Cardiac septum (tissue), 1 donor: ENCODE measurements at regions not wholly inside any gene's neighbourhood (a gene's known extent, or its start where the extent isn't known, plus 50 kb on each side); places are given as distances from the start of the nearest gene placed in this dataset.

Experiments
- DNase-seq: peaks from one replicate; pipeline ENCODE4 v3.0.0-alpha.2; 2020; ENCODE audit warnings: low spot score
- intact Hi-C: fragments of 100-400 bp; cut with DNase I; formaldehyde crosslinking; loops from one replicate; pipeline ENCODE4 v1.14.0; 2022
- donor health status: DM: no; HTN: no; CAD: no.

DNA sequence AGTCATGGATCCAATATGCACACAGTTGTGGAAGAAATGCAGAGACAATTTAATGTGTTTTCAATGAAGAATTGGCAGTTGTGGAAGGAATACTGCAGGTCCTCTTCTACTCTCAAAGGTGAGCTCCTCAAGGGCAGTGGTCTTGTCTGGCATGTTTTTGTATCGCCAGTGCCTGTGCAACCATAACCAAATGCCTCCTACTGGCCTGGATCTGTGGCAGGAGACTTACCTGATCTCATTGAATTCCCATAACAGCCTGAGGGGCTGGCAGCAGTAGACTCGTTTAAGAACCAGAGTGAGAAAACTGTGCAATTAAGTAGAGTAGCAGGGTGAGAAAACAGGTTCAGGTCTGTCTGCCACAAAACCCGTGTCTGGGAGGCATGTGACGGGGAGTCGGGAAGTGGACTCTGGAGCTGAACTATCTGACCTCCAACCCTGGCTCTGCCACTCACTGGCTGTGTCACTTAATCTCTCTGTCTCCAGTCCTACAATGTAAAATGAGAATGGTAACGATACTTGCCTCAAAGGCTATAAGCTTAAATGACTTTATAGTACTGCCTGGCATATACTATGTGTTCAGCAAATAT is 268.2 kb upstream of the SSTR1 start:
- no peak for DNase-seq
- intact Hi-C loops: no loop called here

DNA sequence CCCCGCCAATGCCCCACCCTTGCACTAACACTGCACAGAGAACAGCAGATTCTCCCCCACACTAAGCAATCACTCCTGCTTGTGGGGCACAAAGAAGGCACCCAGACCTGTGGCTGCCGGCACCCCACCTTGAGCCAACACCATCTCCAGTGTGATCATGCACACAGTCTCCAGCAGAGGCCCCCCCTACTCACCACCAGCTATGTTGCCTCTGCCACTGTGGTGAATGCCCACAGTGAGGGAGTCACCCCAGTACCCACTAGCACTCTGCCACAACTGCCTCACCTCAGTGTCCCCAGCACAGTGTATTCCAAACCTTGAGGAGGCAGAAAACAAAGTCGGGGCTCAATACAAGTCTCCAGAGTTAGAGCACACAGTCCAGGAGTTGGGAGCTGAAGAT is 261.7 kb upstream of the SSTR1 start:
- no peak for DNase-seq
- intact Hi-C loops: no loop called here

DNA sequence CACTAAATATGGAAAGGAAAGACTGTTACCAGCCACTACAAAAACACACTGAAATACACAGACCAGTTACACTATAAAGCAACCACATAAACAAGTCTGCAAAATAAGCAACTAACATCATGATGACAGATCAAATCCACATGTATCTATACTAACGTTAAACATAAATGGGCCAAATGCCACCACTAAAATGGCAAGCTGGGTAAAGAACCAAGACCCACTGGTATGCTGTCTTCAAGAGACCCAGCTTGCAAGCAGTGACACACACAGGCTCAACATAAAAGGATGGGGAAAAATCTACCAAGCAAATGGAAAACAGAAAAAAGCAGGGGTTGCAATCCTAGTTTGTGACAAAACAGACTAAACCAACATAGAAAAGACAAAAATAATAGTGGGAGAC is 260.9 kb upstream of the SSTR1 start:
- intact Hi-C loops: no loop called here
- no peak for DNase-seq

GRCh38 chr14:37948266-37948665 is 259.4 kb upstream of the SSTR1 start:
- intact Hi-C loops: no loop called here
- no peak for DNase-seq

- intact Hi-C loops: no loop called here
- DNase-seq: no peak
Observed at GRCh38 chr14:37968664-37969240, 239.0 kb upstream of the SSTR1 start.

- intact Hi-C loops: no loop called here
Observed at GRCh38 chr14:37969511-37969979, 238.2 kb upstream of the SSTR1 start.

GRCh38 chr14:37970696-37971095 is 237.0 kb upstream of the SSTR1 start:
- intact Hi-C loops: no loop called here
- no peak for DNase-seq

More at GRCh38 chr14:37969511-37969979, 238.2 kb upstream of the SSTR1 start:
- DNase-seq: no peak

- DNase-seq: no peak
- intact Hi-C loops: no loop called here
Observed at GRCh38 chr14:37972941-37973887, 234.5 kb upstream of the SSTR1 start.

DNA sequence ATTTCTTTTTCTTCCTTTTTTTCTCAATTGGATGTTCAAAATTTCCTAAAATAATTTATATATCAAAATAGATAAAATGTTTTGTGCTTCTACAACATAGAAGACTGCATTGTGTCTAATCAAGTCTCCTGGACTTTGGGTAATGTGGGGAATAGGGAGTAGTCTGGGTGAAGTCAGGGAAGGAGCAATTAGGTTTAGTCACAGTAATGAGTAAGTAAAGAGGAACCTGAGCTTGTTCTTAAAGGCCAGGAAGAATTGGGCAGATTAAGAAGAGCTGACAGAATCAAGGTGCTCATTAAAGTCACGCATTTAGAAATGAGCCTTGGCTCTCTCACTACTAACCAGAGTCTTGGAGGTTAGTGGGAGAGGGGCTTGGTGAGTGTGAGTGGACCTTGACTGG is 233.3 kb upstream of the SSTR1 start:
- intact Hi-C loops: no loop called here
- no peak for DNase-seq

DNA sequence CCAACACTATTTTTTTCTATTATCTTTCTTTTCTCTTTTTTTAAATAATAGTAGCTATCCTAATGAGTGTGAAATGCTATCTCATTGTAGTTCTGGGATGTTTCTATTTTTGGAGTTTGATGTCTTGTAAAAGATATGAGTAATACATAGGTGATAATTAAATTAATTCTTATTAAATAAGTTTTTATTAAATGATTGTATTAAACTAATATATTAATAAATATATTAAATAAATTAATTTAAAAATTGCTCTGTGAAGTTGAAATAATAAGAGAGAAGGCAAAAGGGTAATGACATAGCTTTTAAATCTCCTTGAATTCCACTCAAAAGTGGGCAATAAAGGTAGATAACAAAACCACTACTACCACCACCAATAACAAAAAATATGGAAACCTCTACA is 230.2 kb upstream of the SSTR1 start:
- no peak for DNase-seq
- intact Hi-C loops: no loop called here

DNA sequence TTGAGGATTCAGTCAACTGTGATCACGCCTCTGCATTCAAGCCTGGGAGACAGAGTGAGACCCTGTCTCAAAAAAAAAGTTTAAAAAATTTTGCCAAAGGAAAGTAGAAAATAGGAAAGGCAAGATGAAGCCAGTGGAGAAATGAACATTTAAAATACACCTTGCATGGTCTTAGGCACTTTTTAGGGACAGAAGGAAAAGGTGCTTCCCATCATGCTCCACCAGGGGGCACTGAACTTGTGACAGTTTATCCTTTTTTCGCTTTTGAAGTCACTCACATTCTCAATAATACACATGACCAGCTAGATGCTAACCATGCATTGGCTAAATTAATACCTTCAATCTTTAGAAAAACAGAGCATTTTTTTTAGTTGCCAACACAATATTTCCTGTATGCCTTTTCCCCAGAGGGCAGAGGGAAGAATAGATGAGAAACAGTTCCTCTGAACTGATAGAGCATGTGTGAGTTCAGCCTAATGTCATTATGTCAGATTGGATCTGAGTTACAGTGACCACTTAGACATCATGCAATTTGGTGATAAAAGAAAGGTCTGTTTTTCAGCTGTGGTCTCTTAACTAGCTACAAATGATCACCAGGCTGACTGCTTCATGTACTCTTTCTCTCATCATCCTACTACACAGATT is 221.8 kb upstream of the SSTR1 start:
- intact Hi-C loops: loop anchor here (5.0 kb wide), 1 partner anchor 881 kb away; no protein-coding TSS in a partner anchor
- DNase-seq: no peak

DNA sequence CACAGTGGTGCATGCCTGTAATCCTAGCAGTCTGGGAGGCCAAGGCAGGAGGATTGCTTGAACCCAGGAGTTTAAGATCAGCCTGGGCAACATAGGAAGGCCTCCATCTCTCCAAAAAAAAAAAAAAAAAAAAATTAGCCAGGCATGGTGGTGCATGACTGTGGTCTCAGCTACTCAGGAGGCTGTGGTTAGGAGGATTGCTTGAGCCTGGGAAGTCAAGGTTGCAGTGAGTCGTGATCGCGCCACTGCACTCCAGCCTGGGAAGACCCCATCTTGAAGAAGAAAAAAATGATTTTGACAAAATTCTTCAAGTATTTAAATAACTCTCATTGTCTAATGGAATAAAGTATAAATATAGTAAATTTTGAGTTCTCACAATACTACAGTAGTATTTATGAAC is 219.2 kb upstream of the SSTR1 start:
- no peak for DNase-seq
- intact Hi-C loops: loop anchor here (5.0 kb wide), 1 partner anchor 879 kb away; no protein-coding TSS in a partner anchor

DNA sequence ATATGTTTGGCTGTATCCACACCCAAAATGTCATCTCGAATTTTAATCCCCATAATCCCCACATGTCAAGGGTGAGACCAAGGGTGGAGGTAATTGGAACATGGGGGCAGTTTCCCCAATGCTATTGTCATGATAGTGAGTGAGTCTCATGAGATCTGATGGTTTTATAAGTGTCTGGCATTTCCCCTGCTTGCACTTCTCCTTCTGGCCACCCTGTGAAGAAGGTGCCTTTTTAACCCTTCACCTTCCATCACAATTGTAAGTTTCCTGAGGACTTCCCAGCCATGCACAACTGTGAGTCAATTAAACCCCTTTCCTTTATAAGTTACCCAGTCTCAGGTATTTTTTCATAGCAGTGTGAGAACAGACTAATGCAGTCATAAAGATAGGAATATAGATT is 216.7 kb upstream of the SSTR1 start:
- no peak for DNase-seq
- intact Hi-C loops: no loop called here

DNA sequence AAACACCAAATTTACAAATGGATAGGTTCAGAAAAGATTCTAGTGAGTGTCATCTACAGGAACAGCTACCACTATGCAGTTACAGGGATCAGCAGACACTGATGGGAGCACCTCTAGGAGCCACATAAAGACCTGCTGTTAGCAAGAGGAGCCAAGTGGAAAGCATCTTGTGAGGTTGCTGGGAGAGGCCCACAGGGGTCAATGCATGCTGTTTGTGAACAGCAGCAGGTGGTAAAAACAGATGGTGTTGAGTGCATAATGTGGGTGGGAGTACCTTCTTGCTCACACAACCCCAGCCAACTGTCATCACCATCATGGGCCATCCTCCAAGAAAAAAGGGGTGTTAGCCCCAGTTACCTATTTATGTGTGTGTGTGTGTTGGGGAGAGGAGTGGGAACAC is 215.2 kb upstream of the SSTR1 start:
- intact Hi-C loops: no loop called here
- no peak for DNase-seq

- DNase-seq: no peak
- intact Hi-C loops: no loop called here
Observed at GRCh38 chr14:37994846-37995372, 212.8 kb upstream of the SSTR1 start.

- intact Hi-C loops: no loop called here
Observed at GRCh38 chr14:37997017-37997416, 210.7 kb upstream of the SSTR1 start.

GRCh38 chr14:38000340-38000739 is 207.4 kb upstream of the SSTR1 start:
- DNase-seq: no peak
- intact Hi-C loops: no loop called here

More at GRCh38 chr14:37997017-37997416, 210.7 kb upstream of the SSTR1 start:
- no peak for DNase-seq

DNA sequence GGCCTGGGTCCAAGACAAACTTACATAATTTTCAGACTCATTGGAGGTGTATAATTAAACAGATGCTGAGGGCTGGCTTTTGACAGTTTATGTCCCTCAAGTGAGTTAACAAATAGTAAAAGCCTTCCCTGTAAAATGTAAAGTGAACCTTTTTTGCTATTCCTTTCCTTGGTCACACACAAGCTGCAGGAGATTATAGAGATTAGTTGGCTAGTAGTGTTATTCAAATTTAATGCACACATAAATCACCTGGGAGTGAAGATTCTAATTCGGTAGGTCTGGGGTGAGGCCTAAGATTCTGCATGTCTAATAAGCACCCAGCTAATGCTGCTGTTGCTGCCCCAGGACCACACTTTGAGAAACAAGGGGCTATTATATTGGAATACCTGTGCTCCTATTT is 206.2 kb upstream of the SSTR1 start:
- intact Hi-C loops: no loop called here
- no peak for DNase-seq

DNA sequence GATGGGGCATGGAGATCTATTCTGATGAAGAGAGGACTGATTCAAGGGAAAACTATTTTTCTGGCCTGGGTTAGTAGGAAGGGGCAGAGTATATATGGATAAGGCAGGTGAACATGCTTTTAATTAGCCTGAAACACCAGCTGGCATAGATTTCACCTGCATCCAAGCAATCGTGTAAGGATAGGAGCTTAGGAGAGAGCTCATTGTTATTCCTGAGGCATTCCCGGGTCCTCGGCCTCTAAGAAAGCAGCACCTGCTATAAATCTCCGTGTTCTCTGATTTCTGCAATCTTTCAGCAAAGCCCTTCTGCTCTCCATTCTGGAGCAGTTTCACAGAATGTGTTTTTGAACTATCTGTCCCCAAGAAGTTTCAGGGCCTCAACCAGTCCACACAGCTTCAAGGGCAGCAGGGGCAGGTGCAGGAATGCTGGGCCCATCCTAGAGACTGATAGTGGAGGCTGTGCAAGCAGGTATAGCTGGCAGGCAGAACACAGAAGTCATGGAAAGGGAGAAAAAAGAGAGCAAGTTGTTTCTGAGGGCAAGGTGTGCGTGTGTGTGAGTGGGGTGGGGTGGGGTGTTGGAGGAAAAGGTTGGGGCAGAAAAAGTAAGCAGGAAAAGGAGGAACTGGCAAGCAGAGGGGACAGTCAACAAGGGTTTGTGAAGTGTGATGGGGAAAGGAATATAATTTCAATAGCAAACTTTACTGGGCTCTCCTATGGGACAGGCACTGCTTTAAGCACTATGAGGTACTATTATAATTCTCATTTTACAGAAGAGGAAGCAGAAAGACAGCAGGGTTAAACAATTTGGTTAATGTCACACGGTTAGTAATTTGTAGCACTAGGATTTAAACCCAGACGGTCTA is 203.7 kb upstream of the SSTR1 start:
- intact Hi-C loops: no loop called here
- no peak for DNase-seq
